ENCODE measurements at regions not wholly inside any gene's neighbourhood (a gene's known extent, or its start where the extent isn't known, plus 50 kb on each side); places are given as distances from the start of the nearest gene placed in this dataset.

DNA sequence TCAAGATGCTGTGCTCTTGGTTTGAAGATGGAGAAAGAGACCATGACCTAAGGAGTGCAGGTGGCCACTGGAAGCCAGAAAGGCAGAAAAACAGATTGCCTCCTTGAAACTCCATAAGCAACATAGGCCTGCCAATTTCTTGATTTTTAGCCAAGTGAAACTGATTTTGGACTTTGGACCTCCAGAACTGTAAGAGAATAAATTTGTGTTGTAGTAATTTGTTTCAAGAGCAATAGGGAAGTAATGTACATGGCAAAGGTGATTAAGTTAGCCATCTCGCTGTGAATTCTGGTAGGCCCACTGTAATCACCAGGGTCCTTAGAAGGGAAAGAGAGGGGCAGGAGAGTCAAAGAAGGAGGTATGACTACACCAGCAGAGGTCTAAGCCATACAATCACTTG lies 238.8 kb downstream of the CNTN3 start:
- no peak for DNase-seq (ENCODE audit: low spot score)
- Histone ChIP-seq H3K36me3 (no peaks in the 10 kb centered on the region), H3K4me1 (replicated peaks) (no peaks in the 10 kb centered on the region), H3K27ac (no peak overlapping the region), H3K9me3 (no peaks in the 10 kb centered on the region), H3K4me3 (no peak overlapping the region), H3K27me3 (replicated peaks; ENCODE audit: insufficient read depth) (no peaks in the 10 kb centered on the region)
- WGBS = 84% methylated on average over 1 of the region's 1 CpG
- TF ChIP-seq CTCF (IDR thresholded peaks at IDR 0.05) = no peak
- intact Hi-C loops (cut with DNase I) = no loop called here

- no peaks in the 10 kb centered on the region for H3K36me3 ChIP-seq
- TF ChIP-seq POLR2AphosphoS5 (IDR thresholded peaks at IDR 0.05) = no peak
- TF ChIP-seq CTCF (IDR thresholded peaks at IDR 0.05) = no peak
- no peaks in the 10 kb centered on the region for H3K9me3 ChIP-seq
- DNase-seq (ENCODE audit: low spot score) = no peak
- no peak overlapping the region for H3K27ac ChIP-seq
- WGBS = 91% methylated on average over 2 of the region's 2 CpGs
- no peaks in the 10 kb centered on the region for H3K27me3 ChIP-seq (replicated peaks; ENCODE audit: insufficient read depth)
- no peak overlapping the region for H3K4me3 ChIP-seq
- intact Hi-C loops (cut with DNase I) = no loop called here
- H3K4me1 ChIP-seq (replicated peaks) = no peaks in the 10 kb centered on the region
These were observed 241.7 kb downstream of the CNTN3 start for GRCh38 chr3:74372743-74373142.

DNA sequence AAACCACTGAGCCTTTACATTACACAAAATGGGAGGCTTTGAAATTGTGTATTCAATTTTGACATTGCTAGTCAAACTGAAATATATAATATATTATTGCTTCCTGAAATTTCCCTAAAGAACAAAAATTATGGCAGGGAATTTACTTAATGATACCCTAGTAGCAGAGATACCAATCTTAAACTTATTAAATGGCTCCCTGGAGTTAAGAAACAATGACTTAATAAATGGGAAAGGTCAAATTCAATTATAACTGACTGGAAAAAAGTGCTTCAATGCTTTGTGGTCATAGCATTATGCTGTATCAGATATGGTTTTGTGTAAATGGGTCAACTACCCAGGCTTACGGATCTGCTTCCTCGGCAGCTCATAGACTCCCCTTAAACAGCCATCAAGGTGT lies 244.1 kb downstream of the CNTN3 start:
- H3K36me3 ChIP-seq = no peaks in the 10 kb centered on the region
- TF ChIP-seq POLR2AphosphoS5 (IDR thresholded peaks at IDR 0.05) (no peak), POLR2A (IDR thresholded peaks at IDR 0.05) (no peak), CTCF (IDR thresholded peaks at IDR 0.05) (no peak)
- H3K4me3 ChIP-seq = no peak overlapping the region
- H3K27ac ChIP-seq = no peak overlapping the region
- no peaks in the 10 kb centered on the region for H3K4me1 ChIP-seq (replicated peaks)
- no peaks in the 10 kb centered on the region for H3K27me3 ChIP-seq (replicated peaks; ENCODE audit: insufficient read depth)
- no peaks in the 10 kb centered on the region for H3K9me3 ChIP-seq
- intact Hi-C loops (cut with DNase I) = no loop called here
- WGBS = 98% methylated on average over 2 of the region's 2 CpGs
- DNase-seq (ENCODE audit: low spot score) = no peak

GRCh38 chr3:74366331-74366730 lies 248.1 kb downstream of the CNTN3 start:
- TF ChIP-seq POLR2A (IDR thresholded peaks at IDR 0.05) (no peak), POLR2AphosphoS5 (IDR thresholded peaks at IDR 0.05) (no peak), CTCF (IDR thresholded peaks at IDR 0.05) (no peak)
- Histone ChIP-seq H3K27ac (no peak overlapping the region), H3K27me3 (replicated peaks; ENCODE audit: insufficient read depth) (no peaks in the 10 kb centered on the region), H3K36me3 (no peaks in the 10 kb centered on the region), H3K4me3 (no peak overlapping the region), H3K4me1 (replicated peaks) (no peaks in the 10 kb centered on the region), H3K9me3 (no peaks in the 10 kb centered on the region)
- WGBS = 93% methylated on average over 1 of the region's 1 CpG
- intact Hi-C loops (cut with DNase I) = no loop called here
- DNase-seq (ENCODE audit: low spot score) = no peak

DNA sequence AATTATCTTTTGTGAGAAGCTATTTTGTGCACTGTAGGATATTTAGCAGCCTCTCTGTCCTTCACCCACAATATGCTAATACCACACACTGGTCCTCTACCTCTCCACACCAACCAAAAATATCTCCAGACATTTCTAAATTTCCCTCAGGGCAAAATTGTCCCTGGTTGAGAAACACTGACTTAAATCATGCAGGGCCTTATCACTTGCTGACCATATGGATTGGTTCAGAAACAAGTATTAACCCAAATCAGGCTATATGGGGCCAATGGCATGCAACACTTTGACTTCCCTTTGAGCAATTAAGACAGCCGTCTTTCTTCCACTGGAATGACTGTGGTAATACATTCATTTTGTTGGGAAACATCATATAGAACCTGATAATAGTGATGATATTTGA lies 251.1 kb downstream of the CNTN3 start:
- no peak overlapping the region for H3K27ac ChIP-seq
- H3K4me1 ChIP-seq (replicated peaks) = no peaks in the 10 kb centered on the region
- WGBS = 100% methylated on average over 1 of the region's 1 CpG
- TF ChIP-seq CTCF (IDR thresholded peaks at IDR 0.05) (no peak), POLR2AphosphoS5 (IDR thresholded peaks at IDR 0.05) (no peak), POLR2A (IDR thresholded peaks at IDR 0.05) (no peak)
- no peaks in the 10 kb centered on the region for H3K36me3 ChIP-seq
- H3K9me3 ChIP-seq = no peaks in the 10 kb centered on the region
- H3K4me3 ChIP-seq = no peak overlapping the region
- DNase-seq (ENCODE audit: low spot score) = no peak
- intact Hi-C loops (cut with DNase I) = no loop called here
- no peaks in the 10 kb centered on the region for H3K27me3 ChIP-seq (replicated peaks; ENCODE audit: insufficient read depth)

All from prostate gland (tissue), 2 donors.